Activated T-helper 9 cell treated with anti-CD3 and anti-CD28 coated beads, Interleukin-2, amount 50 U/mL, for 16 hours (primary cell): ENCODE measurements at regions not wholly inside any gene's neighbourhood (a gene's known extent, or its start where the extent isn't known, plus 50 kb on each side); places are given as distances from the start of the nearest gene placed in this dataset.
"Not testable (repeated sequence)": the region's sequence is repeated elsewhere in the genome, so short reads cannot be mapped to it uniquely, and the experiment has no call there.

ENCODE experiments used
- DNase-seq: peaks from one replicate; pipeline ENCODE4 v3.0.0-alpha.2; 2020; ENCODE audit warnings: low read depth

DNA sequence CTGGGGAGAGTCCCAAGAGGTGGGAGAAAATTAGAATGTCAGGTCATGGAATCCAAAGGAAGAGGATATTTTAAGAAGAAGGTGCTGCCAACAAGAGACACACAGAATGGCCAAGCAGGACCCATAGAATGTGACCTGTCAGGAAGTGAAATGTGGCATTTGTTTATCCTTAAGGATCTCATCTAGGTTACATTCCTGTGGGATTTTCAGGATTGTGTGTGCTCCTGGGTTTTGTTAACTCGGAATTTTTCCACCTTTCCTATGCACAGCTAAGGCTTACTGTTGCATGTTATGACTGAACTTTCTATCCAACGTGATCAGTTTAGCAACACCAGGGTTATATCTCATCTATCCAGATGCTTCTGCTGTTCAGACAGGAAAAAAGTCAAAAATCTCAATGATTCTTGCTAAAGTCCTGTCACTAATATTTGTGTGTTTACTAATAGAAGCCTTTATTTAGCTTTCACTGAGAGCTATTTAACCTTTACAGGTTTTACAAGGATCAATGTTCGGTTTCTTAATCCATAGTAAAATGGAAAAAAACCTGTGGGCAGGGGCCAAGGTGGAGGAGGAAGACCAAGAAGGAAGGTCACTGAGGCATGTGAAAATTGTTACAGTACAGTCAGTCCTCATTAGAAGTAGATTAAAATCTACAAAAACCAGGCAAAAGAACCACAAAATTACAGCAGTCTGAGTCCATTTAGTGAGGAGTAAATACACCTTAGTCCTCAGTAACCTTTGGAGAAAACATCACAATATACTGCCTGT is 437.8 kb upstream of the NPVF start:
- no peak for DNase-seq

DNA sequence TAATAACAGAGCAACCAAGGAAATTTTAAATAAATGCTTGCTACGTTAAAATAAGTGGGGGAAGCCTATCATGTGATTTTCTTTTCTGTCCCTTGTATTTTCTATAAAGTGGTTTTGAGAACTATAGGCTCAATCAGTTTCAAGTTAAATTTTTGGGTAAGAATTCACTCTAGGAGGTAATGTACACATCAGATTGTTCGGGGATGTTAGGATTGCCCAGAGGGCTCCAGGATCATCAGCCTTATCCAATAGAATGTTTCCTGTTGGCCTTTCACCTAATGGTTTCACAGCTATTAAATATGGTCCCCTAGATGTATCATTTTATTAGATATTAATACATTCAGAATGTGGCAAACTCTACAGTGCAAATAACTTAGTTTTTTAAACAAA is 438.4 kb upstream of the NPVF start:
- no peak for DNase-seq

- DNase-seq, result no peak
Measured at GRCh38 chr7:25669281-25669781, 441.0 kb upstream of the NPVF start.

GRCh38 chr7:25669961-25670841 is 441.9 kb upstream of the NPVF start:
- no peak for DNase-seq

DNA sequence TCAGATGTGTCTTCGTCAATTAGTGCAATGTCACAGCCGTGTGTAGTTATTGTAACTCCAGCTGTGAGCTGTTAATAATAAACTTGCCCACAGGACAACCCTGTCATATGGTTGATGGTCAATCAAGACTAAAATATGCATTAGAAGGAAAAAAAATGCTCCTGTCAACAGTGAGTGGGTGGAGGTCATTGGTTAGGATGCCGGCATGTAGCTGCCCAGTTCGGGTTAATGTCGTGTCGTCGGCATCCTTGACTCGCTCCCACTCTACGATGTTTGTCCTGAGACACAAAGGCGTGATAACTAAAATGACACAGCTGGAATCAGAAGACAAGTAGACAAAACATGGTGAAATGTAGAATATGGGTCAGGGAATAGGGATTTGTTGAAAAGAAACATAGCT is 442.8 kb upstream of the NPVF start:
- no peak for DNase-seq

- DNase-seq, result no peak
Measured at GRCh38 chr7:25672496-25672895, 444.2 kb upstream of the NPVF start.

GRCh38 chr7:25675789-25676474 is 447.6 kb upstream of the NPVF start:
- no peak for DNase-seq

DNA sequence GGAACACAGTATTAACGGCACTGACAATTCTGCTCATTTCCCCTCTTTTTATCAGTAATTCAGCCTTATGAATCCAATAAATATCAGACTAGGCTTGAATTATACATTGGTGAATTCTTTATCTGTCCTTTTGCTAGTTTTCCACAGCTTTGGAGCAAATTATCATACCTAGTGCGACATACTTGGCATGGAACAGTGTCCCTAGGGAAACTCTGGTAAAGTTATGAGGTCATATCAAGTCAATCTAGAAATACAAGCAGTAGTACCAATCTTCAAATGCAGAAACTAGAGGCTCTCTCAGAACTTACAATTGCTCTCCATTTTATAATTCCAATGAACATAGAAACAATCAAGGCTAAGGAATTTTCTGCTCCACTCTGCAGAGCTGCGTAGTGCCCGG is 449.3 kb upstream of the NPVF start:
- no peak for DNase-seq

DNA sequence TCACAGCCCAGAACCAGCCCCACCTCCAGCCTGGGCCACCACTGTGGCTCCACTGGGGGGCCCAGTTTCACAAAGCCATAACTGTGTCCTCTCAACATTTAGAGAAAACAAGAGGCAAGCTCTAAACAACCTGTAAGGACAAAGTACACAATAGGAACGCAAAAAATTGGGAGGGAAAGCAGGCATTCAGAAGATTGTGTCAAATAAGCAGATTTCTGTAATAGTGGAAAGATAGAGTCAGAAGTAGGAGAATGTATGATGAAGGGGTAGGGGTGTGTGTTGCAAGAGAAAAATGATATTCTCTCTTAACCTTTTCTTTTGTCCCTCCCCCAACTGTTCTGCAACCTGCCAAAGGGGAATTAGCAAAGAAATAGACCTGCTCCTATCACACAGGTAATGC is 449.9 kb upstream of the NPVF start:
- DNase-seq, result no peak

GRCh38 chr7:25680636-25681035 is 452.4 kb upstream of the NPVF start:
- DNase-seq, result no peak

- DNase-seq, result no peak
Measured at GRCh38 chr7:25684360-25684759, 456.1 kb upstream of the NPVF start.

GRCh38 chr7:25686493-25686892 is 458.2 kb upstream of the NPVF start:
- no peak for DNase-seq

- DNase-seq, result no peak
Measured at GRCh38 chr7:25694211-25694610, 457.8 kb upstream of the NFE2L3 start.

DNA sequence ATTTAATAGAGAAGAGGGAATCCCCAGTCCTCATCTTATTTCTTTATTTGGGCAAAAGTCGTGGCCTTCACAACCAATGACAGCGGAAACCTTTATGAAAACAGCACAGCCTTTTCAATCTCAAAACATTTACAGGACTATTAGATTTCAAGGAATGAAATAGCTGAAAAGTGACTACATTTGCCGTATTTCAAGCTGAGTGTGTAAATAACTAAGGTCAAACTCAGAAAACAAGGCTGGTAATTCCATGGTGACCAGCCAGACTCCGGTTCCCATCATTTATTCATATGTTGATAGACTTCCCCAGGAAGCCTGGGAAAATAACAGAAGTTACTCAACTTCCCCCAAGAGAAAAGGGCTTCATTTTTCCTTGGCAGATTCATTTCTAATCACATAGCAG is 457.3 kb upstream of the NFE2L3 start:
- DNase-seq, result no peak

DNA sequence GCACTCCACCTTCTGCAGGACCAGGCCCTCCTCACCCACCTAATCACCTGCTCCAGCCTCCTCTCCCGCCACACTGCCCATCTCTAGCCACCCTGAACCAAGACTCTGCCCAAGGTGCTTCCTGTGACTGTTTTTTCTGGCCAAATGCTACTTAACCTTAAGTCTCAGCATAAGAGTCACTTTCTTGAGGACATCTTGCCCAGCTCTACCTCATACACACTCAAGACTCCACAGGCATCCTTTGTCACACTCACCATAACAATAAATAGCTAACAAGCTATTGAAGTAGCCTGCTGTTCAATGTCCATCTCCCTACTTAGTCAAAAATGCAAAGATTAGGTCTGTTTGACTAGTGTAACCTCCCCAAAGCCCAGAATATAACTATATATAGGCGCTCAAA is 455.4 kb upstream of the NFE2L3 start:
- DNase-seq, result no peak

DNA sequence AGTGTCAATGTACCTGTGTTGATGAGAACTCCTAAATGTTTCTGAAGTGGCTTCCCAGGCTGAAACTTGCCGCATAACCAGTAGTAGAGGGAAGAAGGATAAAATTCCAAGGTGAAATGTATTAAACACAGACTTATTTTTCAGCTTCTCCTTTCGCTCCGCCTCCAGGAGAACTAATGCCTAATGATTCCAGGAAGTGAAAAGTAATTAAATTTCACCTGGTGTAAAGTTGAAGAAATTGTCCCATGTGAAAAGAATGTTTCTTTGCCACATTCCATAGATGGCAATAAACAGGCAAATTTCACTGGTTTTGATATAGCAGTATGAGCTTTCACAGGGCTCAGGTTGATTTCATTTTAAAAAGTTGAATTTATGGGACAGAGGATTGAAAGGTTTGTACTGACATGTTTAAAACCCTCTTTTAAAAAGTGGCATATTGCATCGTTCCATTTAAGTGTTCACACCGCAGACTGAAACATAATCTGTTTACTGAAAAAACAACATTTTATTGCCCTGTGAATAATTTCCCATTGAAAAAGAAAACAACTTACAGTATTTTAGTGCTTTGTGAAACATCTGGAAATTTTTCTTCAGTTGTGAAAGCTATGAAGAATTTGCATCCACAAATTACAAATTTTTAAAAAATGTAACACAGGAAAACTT is 453.4 kb upstream of the NFE2L3 start:
- no peak for DNase-seq

GRCh38 chr7:25700141-25700540 is 451.9 kb upstream of the NFE2L3 start:
- not testable (repeated sequence) for DNase-seq

DNA sequence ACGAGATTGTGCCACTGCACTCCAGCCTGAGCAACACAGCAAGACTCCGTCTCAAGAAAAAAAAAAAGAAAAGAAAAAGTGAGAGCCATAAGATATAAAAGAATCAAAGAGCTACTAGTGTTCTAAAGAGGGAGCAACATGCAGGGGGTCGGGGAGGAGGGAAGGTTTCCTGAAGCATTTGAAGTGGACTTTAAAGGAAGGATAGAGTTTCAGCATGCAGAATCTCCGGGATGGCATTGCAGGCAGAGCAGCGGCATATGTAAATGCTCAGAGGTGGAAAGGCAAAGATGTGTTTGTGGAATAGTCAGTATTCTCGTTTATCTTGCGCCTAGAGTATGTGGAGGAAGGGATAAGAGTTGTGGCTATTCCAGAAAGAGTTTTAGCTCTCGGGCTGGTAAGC is 447.6 kb upstream of the NFE2L3 start:
- DNase-seq, result no peak

- DNase-seq, result no peak
Measured at GRCh38 chr7:25706764-25707163, 445.2 kb upstream of the NFE2L3 start.

GRCh38 chr7:25707768-25708620 is 444.0 kb upstream of the NFE2L3 start:
- DNase-seq, result no peak

DNA sequence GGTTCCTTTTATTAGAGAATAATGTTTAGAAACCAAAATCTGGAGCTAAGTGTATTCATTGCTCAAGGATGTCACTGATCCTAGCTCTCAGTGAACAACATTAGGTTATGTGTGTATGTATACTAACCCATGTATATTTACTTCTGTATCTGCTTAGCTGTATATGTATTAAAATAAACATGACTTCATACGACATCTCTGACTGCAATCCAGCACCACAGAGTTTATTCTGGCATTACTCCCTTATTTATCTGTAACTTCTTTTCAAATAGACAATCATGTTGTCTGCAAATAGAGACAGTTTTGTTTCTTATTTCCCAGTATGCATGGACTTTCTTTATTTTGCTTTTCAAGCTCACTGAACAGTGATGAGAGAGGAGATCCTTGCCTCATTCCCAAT is 441.0 kb upstream of the NFE2L3 start:
- DNase-seq, result no peak
